GM18867 (cell line): ENCODE measurements at regions not wholly inside any gene's neighbourhood (a gene's known extent, or its start where the extent isn't known, plus 50 kb on each side); places are given as distances from the start of the nearest gene placed in this dataset.
"Not testable (repeated sequence)": the region's sequence is repeated elsewhere in the genome, so short reads cannot be mapped to it uniquely, and the experiment has no call there.

ENCODE experiments used
- ATAC-seq: cut with Tn5 transposase; IDR thresholded peaks from one replicate; pipeline ENCODE4 v1.9.1; 2021; ENCODE audit warnings: mild to moderate bottlenecking, moderate library complexity; ENCODE audit not compliant: unreplicated experiment

DNA sequence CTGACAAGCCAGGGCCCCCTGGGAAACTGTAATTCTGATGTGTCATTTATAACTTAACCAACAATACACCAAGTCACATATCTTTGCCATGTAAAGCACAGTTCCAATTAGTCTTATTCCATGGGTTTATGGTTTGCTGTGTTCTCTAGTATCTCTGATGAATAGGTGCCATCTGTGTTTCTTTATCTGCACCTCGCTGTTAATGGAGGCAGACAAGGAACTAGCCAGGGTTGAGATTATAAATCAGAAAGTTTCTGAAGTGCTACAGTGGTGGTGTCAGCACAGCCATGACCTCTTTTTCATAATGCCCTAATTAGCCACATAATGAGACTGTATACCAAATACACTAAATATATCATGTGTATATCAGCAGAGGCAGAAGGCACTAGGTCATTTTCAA, 866.4 kb downstream of the PLOD2 start:
- no peak for ATAC-seq

DNA sequence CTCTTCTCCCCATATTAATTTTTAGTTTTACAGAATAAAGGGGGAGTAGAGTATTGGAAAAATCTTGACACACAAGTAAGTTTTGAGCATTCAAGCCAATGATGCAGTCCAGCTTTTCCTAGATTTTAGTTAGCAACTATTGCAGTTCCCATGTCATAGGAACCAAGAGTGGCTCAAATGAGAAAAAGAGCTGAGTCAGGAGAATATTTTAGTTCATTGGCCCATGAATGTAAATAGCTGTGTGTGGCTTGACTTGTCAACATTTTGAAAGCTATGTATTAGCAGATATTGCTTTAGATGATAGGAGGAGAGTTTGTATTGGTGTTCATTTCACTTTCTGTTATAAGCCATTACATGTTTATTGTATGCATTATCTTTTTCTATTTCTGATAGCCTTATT, 853.7 kb downstream of the PLOD2 start:
- no peak for ATAC-seq

DNA sequence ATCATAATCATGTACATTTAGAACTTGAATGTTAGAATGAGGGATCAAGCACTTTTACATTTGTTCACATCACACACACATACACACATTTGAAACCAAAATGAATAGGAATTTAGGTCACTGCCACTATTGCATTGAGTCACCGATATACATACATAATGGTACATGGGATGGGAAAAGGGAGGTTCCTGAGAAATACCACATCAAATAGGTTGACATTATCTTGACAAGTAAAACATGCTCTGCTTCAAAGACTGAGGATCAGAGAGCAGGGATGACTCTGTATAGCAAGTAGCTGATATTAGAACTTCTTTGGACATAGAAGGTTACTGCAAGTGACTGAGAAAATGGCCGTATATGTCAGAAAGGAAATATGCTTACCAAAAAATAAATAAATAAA, 847.2 kb downstream of the PLOD2 start:
- no peak for ATAC-seq

DNA sequence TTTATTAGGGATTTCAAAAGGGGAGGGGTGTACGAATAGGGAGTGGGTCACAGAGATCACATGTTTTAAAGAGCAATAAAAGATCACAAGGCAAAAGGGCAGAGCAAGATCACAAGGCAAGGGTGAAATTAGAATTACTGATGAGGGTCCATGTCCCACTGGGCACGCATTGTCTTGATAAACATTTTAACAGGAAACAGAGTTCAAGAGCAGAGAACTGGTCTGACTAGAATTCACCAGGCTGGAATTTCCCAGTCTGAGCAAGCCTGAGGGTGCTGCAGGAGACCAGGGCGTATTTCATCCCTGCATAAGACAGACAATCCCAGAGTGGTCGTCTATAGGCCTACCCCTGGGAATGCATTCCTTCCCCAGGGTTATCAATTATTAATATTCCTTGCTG, 844.7 kb downstream of the PLOD2 start:
- not testable (repeated sequence) for ATAC-seq

DNA sequence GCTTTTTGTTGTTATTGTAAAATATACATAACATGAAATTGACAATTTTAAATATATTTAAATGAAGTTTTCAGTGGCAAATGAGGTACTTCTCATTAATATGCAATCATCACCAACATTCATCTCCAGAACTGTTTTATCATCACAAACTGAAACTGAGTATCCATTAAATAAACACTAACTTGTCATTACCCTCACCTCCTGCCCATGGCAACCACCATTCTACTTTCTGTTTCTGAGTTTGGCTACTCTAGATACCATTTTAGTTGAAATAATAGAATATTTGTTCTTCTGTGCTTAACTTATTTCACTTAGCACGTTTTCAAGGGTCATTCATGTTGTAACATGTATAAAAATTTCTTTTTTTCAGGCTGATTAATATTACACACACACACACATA, 834.3 kb downstream of the PLOD2 start:
- ATAC-seq, result no peak

DNA sequence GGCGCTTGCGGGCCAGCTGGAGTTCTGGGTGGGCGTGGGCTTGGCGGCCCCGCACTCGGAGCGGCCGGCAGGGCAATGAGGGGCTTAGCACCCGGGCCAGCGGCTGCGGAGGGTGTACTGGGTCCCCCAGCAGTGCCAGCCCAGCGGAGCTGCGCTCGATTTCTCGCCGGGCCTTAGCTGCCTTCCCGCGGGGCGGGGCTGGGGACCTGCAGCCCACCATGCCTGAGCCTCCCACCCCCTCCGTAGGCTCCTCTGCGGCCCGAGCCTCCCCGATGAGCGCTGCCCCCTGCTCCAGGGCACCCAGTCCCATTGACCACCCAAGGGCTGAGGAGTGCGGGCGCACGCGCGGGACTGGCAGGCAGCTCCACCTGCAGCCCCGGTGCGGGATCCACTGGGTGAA, 827.6 kb downstream of the PLOD2 start:
- not testable (repeated sequence) for ATAC-seq

DNA sequence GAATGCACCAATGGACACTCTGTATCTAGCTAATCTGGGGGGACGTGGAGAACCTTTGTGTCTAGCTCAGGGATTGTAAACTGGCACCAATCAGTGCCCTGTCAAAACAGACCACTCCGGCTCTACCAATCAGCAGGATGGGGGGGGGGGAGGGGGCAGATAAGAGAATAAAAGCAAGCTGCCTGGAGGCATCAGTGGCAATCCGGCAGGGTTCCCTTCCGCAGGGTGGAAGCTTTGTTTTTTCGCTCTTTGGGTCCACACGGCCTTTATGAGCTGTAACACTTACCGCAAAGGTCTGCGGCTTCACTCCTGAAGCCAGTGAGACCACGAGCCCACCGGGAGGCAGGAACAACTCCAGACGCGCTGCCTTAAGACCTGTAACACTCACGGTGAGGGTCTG, 827.1 kb downstream of the PLOD2 start:
- no peak for ATAC-seq

DNA sequence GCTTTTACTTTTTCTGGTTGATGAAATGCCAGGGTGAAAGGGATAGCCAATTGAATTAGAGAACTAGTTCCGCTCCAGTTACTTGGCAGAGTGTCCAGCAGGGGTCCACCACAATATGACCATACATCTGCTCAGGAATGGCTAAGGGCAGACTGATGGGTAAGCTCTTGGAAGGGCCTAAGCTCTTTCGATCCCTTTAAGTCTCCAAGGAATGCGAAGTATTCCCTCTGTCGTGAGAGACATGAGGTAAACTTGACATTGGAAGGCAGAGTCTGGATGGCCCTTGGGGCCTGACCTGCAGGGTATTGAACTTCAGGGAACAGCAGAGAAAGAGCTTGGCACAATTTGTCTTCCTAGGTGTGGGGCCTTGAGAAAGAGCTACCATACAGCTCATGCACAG, 805.8 kb downstream of the PLOD2 start:
- no peak for ATAC-seq

DNA sequence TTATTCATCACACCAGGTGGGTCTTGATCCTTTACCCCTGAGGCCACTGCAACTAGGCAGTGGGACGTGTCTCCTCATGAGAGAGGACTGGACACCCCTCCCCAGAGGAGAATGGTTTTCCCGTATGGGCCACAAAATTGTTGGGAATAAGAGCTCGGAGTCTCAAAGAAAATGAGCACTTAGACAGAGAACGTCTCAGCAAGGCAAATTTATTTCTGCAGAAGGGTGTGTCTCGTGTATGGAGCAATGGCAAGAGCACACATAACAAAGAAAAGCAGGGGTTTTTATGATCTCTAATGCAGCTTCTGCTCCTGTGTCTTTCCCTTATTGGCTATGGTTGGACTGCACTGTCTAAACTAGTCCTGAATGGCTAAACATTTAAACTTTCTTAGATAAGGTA, 803.5 kb downstream of the PLOD2 start:
- no peak for ATAC-seq

DNA sequence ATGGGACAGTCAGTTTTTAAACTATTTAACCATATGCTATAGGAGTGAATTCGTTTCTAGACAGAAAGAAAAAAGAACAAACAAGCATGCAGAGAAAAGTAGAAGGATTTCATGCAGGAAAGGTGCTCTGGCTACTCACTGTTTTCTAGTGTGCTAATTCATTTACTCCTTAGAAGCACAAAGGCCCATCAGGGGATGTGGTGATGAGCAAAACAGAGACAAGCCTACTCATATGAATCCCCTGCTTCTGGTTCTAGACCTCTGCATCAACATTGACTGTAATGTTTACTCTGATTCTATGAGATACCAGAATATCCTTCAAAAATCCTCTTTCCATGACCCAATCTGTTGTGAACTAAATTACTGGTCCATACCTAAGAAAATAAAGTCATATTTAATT, 801.9 kb downstream of the PLOD2 start:
- ATAC-seq, result no peak

DNA sequence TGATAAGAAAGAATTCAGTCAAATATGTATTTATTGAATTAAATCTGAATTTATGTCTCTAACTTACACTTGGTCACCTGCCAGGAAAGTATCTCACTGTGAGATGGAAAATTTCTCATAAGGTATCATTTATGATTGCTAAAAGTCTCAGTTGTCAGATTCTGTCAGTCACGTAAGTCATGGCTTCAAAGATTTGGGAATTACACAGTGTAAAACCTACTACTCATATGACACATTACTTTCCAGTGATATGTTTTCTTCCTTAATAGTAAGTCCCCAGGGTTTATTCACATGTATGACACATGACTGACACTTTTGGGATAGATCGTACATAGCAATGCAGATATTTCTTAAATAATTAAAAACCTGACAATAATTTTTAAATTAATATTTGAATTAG, 792.2 kb downstream of the PLOD2 start:
- ATAC-seq, result no peak

DNA sequence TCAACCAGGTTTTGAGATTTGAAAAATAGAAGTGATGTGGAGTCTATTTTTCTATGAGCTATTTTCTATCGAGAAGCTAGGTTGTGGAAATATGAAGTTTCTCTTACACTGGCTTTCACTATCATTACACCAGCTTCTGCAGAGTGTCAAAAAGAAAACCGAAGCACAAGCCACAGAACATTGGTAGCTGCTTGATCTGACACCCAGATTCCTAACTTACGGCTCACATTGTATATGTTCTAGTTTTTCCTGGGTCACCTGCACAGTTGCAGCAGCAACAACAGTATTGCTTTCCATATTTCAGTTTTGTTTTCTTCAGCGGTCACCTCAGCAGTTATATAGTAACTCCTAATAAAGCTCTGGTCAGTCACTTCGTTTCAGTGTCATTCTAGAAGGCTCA, 790.1 kb downstream of the PLOD2 start:
- no peak for ATAC-seq

DNA sequence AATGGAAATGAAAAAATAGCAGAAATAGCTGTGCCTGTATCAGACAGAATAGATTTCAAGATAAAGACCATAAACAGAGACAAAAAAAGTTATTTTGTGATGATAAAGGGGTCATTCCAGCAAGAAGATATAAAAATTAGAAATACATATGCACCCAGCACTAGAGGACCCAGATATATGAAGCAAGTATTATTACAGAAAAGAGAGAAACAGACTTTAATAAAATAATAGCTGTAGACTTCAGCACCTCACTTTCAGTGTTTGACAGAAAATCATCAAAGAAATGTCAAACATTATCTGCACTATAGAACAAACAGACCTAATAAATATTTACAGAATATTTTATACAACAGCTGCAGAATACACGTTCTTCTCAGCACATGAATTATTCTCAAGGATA, 783.7 kb downstream of the PLOD2 start:
- no peak for ATAC-seq

DNA sequence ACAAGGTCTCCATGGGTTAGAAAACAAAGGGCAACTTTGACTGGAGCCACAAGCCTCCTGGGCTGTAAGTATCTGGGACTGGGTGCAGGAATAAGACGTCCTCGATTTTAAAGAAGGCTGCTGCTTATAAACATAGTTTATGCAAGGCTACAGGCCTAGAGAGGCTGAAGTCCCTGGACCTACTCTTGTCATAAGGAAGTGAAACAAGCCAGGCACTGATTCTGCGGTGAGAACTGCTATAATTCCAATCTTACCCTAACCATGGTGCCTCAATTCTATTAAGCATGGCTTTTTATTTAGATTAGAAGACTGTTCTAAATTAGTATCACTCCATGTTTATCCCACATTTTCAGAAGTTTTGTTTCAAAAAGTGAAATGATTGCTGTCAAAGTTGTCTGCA, 777.6 kb downstream of the PLOD2 start:
- ATAC-seq, result no peak

DNA sequence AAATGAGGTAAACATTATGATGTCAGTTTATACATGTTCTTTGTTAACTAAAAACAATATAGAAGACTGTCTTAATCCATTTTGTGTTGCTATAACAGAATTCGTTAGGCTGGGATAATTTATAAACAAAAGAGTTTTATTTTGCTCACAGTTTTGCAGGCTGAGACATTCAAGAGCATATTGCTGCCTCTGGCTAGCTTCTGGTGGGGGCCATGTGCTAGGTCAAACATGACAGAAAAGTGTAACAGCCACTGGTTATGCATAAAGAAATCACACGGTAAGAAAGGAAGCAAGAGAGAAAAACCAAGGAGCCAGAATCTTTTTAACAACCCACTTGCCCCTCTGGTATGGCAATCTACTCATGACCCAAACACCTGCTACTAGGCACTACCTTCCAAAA, 776.7 kb downstream of the PLOD2 start:
- ATAC-seq, result no peak

DNA sequence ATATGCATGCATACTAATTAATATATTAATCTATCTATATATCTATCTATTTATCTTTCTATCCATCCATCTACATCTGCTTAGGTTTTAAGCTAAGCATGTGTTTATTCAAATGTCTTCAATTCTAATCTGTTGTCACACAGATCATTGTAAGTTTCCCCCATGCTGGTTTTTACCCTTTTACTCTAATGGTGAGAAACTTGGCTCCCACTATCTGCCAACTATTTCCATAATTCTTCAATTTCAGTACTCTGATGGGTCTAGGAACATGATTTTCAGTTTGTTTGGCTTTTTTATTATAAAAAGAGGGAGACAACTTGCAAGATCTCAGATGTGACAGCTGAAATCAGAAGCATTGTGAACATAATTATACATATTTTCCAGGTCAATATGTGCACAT, 773.8 kb downstream of the PLOD2 start:
- ATAC-seq, result no peak

DNA sequence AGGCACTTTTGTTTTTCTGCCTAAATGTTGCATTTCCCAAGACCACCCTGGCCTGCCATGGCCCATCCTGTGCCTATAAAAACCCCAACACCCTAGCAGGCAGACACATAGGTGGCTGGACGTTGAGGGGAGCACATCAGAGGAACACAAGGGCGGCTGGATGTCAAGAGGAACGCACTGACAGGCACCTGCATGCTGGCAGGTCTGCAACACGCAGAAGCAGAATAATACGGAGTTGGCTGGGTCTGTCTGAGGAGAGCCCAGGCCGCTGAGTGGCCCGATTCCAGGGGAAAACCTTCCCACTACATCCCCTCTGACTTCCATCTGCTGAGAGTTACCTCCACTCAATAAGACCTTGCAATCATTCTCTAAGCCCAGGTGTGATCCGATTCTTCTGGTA, 765.6 kb downstream of the PLOD2 start:
- ATAC-seq, result no peak

DNA sequence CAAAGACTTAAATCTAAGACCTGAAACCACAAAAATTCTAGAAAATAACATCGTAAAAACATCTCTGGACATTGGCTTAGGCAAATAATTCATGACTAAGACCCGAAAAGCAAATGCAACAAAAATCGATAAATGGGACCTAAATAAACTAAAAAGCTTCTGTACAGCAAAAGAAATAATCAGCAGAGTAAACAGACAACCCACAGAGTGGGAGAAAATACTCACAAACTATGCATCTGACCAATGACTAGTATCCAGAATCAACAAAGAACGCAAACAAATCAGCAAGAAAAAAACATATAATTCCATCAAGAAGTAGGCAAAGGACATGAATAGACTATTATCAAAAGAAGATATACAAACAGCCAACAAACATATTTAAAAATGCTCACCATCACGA, 749.4 kb downstream of the PLOD2 start:
- no peak for ATAC-seq

DNA sequence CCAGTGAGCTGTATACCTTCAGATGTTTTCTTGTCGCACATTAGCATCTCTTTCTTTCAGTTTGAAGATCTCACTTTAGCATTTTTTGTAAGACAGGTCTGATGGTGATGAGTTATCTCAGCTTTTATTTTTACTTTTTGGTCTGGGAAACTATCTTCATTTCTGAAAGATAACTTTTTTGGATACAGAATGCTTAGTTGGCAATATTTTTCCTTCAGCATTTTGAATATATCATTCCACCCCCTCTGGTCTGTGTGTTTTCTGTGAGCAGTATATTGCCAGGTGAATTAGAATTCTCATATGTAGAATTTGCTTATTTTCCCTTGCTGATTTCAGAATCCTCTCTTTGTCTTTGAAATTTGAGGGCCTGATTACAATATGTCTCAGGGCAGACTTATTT, 743.3 kb downstream of the PLOD2 start:
- no peak for ATAC-seq

DNA sequence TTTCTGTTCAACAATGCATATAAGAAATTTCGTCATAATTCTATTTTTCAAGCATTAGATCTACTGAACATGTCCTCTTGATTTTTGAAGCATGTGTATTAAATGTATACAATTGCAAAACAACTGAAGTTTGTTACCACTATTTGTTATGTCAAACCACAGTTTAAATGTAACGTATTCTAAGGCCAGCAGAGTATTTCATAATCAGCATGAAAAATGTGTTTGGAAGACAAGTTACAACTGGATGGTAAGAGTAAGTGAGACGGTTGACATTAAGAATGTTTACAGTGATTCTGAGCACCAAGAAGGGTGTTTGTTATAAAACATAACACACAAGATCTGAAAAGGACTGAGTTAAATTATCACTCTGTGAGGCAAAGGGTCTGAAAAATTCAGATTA, 738.4 kb downstream of the PLOD2 start:
- no peak for ATAC-seq

DNA sequence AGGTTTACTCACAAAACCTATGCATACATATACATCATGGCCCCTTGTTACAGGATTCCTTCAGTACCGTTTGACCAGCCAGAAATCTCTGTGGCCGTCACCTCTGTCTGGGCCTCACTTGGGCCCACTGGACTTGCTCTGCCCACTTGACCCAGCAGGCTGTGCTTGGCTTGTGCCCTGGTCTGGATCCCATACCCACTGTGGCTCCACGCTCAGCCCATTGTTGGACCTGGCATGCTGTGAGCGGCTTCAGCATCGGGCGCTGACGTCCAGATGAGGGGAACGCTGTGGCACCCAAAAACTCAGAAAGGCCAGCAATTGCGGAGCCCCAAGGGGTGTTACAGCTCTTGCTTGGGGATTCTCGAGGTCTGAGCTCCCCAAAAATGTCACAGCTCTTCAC, 733.6 kb downstream of the PLOD2 start:
- ATAC-seq, result no peak

DNA sequence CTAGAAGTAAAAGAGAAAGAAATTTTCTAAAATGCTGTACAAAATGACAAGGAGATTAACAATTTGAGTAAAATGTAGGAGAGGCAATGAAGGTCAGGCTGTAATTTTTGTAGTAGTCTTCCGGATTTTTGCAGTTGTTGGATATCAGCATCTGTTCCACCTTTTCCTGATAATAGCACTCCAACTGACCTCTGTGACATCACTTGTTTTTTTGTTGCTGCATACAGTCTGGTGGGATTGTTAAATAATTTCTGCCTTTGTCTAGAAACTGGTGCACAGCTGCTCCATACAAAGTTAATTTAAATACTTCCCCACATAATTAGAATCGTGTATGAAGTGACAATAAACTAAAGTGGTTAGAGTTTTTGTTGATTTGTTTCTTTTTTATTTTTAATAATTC, 731.4 kb downstream of the PLOD2 start:
- no peak for ATAC-seq

DNA sequence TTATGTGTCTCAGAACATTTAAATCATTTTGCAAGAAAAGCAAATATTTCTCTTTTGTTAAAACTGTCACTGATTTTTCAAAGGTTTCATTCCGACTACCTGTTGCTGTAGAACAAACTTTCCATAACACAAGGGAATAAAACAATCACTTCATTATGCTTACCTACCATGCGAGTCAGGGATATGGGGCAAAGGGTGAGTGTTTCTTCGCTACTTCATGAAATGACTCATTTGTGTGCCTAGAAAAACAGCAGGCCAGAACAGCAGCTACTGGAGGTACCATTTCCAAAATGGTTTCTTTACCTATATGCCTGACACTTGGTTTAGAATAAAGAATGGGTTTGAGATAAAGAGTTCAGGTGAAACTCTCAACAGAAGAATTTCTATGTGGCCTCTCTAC, 712.5 kb downstream of the PLOD2 start:
- ATAC-seq, result no peak

DNA sequence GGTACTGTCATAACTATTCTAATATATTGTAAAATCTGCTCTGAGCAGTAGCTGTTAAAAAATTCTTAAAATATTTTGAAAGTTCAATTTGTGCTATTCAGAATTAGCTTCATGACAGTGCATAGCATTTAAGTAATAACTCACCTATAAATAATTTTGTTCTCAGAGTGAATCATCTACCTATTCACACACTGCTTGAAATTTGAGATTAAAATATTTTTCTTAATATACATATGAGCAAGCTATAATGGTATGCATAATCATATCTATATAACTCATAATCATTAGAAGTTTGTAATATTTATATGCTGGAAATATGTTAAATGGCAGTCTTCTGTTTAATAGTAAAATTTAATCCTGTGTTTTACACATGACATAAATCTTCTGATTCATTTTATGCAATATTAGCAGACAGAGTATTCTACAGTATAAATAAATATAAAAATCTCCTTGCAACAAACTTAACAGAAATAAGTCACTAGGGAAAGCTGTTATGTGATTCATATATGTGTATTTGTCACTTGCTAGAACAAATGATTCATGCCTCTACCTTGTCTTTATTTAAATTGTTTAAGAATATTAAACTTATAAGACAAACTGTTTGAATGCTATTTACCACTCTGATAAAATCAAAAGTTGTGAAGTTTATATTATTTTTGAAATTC, 710.8 kb downstream of the PLOD2 start:
- ATAC-seq, result no peak
